HEK293T (cell line): ENCODE measurements at regions not wholly inside any gene's neighbourhood (a gene's known extent, or its start where the extent isn't known, plus 50 kb on each side); places are given as distances from the start of the nearest gene placed in this dataset.
"Not testable (repeated sequence)": the region's sequence is repeated elsewhere in the genome, so short reads cannot be mapped to it uniquely, and the experiment has no call there.

Source experiments
- CTCF ChIA-PET: fragments of 350-600 bp; formaldehyde crosslinking; extraction: SDS; loops from one replicate; lab custom pipeline; 2021; ENCODE audit warnings: antibody characterized with exemption, inconsistent platforms; lab: Yijun Ruan, JAX
- POLR2A ChIA-PET: fragments of 350-600 bp; formaldehyde crosslinking; extraction: SDS; loops from one replicate; lab custom pipeline; 2020; ENCODE audit warnings: antibody characterized with exemption, inconsistent platforms; lab: Yijun Ruan, JAX
- DNase-seq: peaks from one replicate; pipeline ENCODE4 v3.0.0; 2012; ENCODE audit warnings: mixed read lengths; ENCODE audit errors: extremely low spot score
- ARNT ChIP-seq: fragments of 450-650 bp; IDR thresholded peaks from 2 replicates; pipeline ENCODE4 v1.6.1; 2017; ENCODE audit warnings: mild to moderate bottlenecking
- BHLHE40 ChIP-seq: fragments of 450-650 bp; IDR thresholded peaks from 2 replicates; pipeline ENCODE4 v1.6.1; 2016; ENCODE audit warnings: mild to moderate bottlenecking, moderate library complexity, borderline replicate concordance
- CTBP1 ChIP-seq: fragments of 450-650 bp; IDR thresholded peaks from 2 replicates; pipeline ENCODE4 v1.6.1; 2016; ENCODE audit warnings: borderline replicate concordance
- ELF4 ChIP-seq: fragments of 450-650 bp; IDR thresholded peaks from 2 replicates; pipeline ENCODE4 v1.6.1; 2017; ENCODE audit warnings: antibody characterized with exemption
- FOXA1 ChIP-seq: fragments of 450-650 bp; IDR thresholded peaks from 2 replicates; pipeline ENCODE4 v1.6.1; 2016; ENCODE audit warnings: mild to moderate bottlenecking
- FOXK2 ChIP-seq: fragments of 450-650 bp; IDR thresholded peaks from 2 replicates; pipeline ENCODE4 v1.6.1; 2016; ENCODE audit warnings: mild to moderate bottlenecking
- FOXM1 ChIP-seq: fragments of 450-650 bp; IDR thresholded peaks from 2 replicates; pipeline ENCODE4 v1.6.1; 2017; ENCODE audit warnings: mild to moderate bottlenecking, borderline replicate concordance
- HDGF ChIP-seq: fragments of 450-650 bp; IDR thresholded peaks from 2 replicates; pipeline ENCODE4 v1.6.1; 2017; ENCODE audit warnings: antibody characterized with exemption, borderline replicate concordance
- L3MBTL2 ChIP-seq: fragments of 450-650 bp; conservative IDR thresholded peaks from 2 replicates; pipeline ENCODE4 v1.6.1; 2016; ENCODE audit warnings: mild to moderate bottlenecking
- LEF1 ChIP-seq: fragments of 450-650 bp; IDR thresholded peaks from 2 replicates; pipeline ENCODE4 v1.6.1; 2017; ENCODE audit warnings: mild to moderate bottlenecking, borderline replicate concordance
- NFRKB ChIP-seq: fragments of 450-650 bp; IDR thresholded peaks from 2 replicates; pipeline ENCODE4 v1.6.1; 2016; ENCODE audit warnings: mild to moderate bottlenecking, moderate library complexity
- SP1 ChIP-seq: fragments of 450-650 bp; IDR thresholded peaks from 2 replicates; pipeline ENCODE4 v1.6.1; 2017
- SUZ12 ChIP-seq: fragments of 450-650 bp; IDR thresholded peaks from 2 replicates; pipeline ENCODE4 v1.6.1; 2016; ENCODE audit warnings: mild to moderate bottlenecking
- TARDBP ChIP-seq: fragments of 450-650 bp; IDR thresholded peaks from 2 replicates; pipeline ENCODE4 v1.6.1; 2016
- ZNF384 ChIP-seq: fragments of 450-650 bp; IDR thresholded peaks from 2 replicates; pipeline ENCODE4 v1.6.1; 2016
- TF ChIP-seq, protein P1 (sequence below): fragments of 450-650 bp; IDR thresholded peaks from 2 replicates; pipeline ENCODE4 v1.6.1; 2016

DNA sequence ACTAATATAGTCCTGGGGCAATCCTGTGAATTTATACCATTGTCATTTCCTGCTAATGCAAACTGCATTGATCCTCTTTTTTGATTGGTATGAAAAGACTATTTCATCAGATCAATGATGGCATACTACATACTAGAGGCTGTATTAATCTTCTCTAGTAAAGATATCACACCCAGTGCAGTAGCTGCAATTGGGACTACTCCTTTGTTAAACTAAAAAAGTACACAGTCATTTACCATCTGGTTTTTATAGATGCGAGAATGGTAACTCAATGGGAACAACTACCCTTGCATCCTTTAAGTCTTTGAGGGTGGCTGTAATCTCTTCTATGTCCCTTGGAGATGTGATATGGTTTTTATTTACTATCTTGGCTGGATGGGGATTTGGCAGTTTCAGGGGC lies 80.2 kb upstream of the STK38L start:
- TF ChIP-seq ARNT: no peak
- TF ChIP-seq SP1: no peak
- no peak for DNase-seq
- POLR2A ChIA-PET: no interaction called here
- CTCF ChIA-PET: no interaction called here

DNA sequence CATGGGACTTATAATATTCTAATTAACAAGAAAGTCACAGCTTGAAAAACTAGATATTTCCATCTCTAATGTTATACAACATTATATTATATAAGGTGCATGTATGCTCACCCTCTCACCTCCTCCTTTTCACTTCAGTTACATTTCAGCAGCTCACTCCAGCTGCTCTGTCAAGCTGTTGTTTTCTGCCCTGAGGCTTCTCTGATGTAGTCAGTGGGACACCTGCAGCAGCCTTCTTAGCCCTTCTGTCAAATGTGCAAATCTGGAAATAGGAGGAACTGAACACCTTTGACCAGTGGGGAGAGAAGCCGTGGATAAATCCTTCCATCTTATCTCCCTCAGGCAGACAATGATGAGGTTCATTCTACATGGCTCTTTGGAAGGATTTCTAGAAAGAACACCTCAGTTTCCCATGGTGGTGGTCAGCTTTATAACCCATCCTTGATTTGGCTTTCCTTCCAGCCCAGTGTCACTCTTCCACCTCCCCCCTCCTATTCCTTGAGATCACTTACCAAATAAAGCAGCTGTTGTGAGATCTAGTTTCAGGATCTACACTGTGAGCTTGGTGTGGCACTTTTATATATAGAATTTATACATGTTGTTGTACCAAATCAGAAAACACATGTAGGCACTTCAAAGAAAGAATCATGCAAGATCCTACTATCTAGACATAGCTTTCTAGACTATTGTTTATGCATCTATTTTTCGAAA lies 79.6 kb upstream of the STK38L start:
- no peak for DNase-seq
- POLR2A ChIA-PET: no interaction called here
- CTCF ChIA-PET: no interaction called here
- TF ChIP-seq FOXA1: no peak
- TF ChIP-seq ZNF384: no peak
- no peak for TF ChIP-seq HDGF
- no peak for TF ChIP-seq FOXK2
- no peak for TF ChIP-seq NFRKB
- TF ChIP-seq CTBP1: no peak
- no peak for TF ChIP-seq ARNT

GRCh38 chr12:27165958-27166357 lies 78.1 kb upstream of the STK38L start:
- CTCF ChIA-PET, DNase-seq, POLR2A ChIA-PET: not testable (repeated sequence)

DNA sequence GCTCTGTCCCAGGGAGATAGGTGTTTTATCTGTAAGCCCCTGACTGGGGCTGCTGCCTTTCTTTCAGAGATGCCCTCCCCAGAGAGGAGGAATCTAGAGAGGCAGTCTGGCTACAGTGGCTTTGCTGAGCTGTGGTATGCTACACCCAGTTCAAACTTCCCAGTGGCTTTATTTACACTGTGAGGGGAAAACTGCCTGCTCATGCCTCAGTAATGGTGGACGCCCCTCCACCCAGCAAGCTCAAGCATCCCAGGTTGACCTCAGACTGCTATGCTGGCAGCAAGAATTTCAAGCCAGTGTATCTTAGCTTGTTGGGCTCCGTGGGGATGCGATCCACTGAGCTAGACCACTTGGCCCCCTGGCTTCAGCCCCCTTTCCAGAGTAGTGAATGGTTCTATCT lies 72.6 kb upstream of the STK38L start:
- CTCF ChIA-PET: interaction anchor here (1.0 kb wide), 1 partner anchor 29 kb away, joined by 4 read pairs; no protein-coding TSS in a partner anchor
- DNase-seq, POLR2A ChIA-PET: not testable (repeated sequence)

GRCh38 chr12:27176765-27177164 lies 67.3 kb upstream of the STK38L start:
- ChIA-PET POLR2A (no interaction called here), CTCF (no interaction called here)
- TF ChIP-seq SUZ12: no peak
- TF ChIP-seq FOXM1: no peak
- TF ChIP-seq SP1: no peak
- TF ChIP-seq HDGF: no peak
- no peak for TF ChIP-seq L3MBTL2
- TF ChIP-seq CTBP1: no peak
- no peak for TF ChIP-seq LEF1
- TF ChIP-seq FOXK2: no peak
- TF ChIP-seq ELF4: no peak
- no peak for TF ChIP-seq NFRKB
- TF ChIP-seq TARDBP: no peak
- no peak for TF ChIP-seq ZNF384
- TF ChIP-seq FOXA1: no peak
- no peak for TF ChIP-seq BHLHE40
- TF ChIP-seq, protein P1, sequence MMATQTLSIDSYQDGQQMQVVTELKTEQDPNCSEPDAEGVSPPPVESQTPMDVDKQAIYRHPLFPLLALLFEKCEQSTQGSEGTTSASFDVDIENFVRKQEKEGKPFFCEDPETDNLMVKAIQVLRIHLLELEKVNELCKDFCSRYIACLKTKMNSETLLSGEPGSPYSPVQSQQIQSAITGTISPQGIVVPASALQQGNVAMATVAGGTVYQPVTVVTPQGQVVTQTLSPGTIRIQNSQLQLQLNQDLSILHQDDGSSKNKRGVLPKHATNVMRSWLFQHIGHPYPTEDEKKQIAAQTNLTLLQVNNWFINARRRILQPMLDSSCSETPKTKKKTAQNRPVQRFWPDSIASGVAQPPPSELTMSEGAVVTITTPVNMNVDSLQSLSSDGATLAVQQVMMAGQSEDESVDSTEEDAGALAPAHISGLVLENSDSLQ: no peak
- no peak for TF ChIP-seq ARNT
- DNase-seq: no peak

- DNase-seq: no peak
- ChIA-PET POLR2A (interaction anchor here (0.7 kb wide), 1 partner anchor 10 kb away, joined by 4 read pairs; no protein-coding TSS in a partner anchor), CTCF (no interaction called here)
- TF ChIP-seq, protein P1: no peak
- TF ChIP-seq NFRKB (no peak), TARDBP (no peak), HDGF (no peak), CTBP1 (no peak), SP1 (no peak), L3MBTL2 (no peak), FOXM1 (no peak), ELF4 (no peak), BHLHE40 (no peak), ZNF384 (no peak)
Measured at GRCh38 chr12:27177706-27178105, 66.4 kb upstream of the STK38L start.

DNA sequence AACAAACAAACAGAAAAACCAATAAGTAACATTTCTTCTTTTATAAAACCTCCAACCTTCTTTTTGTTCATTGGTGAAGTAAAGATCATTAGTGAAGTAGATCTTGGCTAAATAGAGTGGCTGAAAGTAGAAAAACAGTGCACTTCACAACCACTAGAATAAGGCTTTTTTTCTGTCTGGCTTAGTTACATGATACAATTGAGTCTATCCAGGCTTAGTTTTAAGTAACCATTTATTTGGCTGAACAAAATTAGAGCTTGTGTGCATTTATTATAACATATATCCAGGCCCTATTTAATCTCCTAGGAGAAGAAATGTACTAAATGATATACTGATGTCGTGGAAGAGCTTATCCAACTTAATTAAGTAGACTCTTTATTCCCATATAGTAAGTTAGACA lies 65.8 kb upstream of the STK38L start:
- DNase-seq: no peak
- ChIA-PET CTCF (no interaction called here), POLR2A (no interaction called here)
- TF ChIP-seq FOXM1 (no peak), CTBP1 (no peak), HDGF (no peak), LEF1 (no peak), ZNF384 (no peak), SP1 (no peak)

- ChIA-PET CTCF (no interaction called here), POLR2A (interaction anchor here (0.6 kb wide), 1 partner anchor 15 kb away, joined by 3 read pairs; no protein-coding TSS in a partner anchor)
- TF ChIP-seq ZNF384: no peak
- DNase-seq: no peak
Measured at GRCh38 chr12:27178723-27179399, 65.2 kb upstream of the STK38L start.
